GM12872 (cell line): ENCODE measurements at regions not wholly inside any gene's neighbourhood (a gene's known extent, or its start where the extent isn't known, plus 50 kb on each side); places are given as distances from the start of the nearest gene placed in this dataset.

ENCODE experiments used
- TF ChIP-seq, protein P1 (sequence below): IDR thresholded peaks from 3 replicates; pipeline ENCODE4 v1.5.1; 2011; ENCODE audit warnings: low read depth, mild to moderate bottlenecking, low read length, moderate library complexity; ENCODE audit not compliant: insufficient read depth

DNA sequence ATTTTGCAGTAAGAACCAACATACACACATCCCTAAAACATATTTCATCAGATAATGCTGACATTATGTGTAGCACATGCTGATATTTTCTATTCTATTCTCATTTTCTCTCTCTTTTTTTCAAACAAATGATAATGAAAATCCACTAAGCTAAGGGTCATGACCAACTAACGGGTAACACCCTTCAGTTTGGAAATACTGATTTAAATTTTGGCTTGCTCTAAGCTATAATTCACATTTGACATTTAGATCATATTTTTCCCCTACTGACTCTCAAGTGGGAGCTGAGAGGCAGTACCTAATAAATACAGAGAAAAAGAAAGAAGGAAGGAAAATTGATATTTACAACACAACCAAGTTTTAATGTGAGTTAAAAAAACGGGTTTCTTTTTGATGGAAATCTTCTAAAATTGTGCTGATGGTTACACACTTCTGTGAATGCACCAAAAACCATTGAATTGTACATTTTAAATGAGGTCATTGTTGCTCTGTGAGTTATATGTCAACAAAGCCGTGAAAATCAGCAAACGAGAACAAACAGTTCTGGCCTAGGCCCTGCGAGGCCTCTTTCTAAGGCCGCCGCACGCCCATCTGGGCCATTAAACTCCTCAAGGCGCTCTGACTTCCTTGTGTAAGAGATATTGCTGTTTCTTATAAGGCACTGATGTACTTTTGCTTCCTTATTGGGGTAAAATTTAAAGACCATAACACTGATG, 124.2 kb downstream of the GALR1 start:
- TF ChIP-seq, protein P1, sequence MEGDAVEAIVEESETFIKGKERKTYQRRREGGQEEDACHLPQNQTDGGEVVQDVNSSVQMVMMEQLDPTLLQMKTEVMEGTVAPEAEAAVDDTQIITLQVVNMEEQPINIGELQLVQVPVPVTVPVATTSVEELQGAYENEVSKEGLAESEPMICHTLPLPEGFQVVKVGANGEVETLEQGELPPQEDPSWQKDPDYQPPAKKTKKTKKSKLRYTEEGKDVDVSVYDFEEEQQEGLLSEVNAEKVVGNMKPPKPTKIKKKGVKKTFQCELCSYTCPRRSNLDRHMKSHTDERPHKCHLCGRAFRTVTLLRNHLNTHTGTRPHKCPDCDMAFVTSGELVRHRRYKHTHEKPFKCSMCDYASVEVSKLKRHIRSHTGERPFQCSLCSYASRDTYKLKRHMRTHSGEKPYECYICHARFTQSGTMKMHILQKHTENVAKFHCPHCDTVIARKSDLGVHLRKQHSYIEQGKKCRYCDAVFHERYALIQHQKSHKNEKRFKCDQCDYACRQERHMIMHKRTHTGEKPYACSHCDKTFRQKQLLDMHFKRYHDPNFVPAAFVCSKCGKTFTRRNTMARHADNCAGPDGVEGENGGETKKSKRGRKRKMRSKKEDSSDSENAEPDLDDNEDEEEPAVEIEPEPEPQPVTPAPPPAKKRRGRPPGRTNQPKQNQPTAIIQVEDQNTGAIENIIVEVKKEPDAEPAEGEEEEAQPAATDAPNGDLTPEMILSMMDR, result no peak

DNA sequence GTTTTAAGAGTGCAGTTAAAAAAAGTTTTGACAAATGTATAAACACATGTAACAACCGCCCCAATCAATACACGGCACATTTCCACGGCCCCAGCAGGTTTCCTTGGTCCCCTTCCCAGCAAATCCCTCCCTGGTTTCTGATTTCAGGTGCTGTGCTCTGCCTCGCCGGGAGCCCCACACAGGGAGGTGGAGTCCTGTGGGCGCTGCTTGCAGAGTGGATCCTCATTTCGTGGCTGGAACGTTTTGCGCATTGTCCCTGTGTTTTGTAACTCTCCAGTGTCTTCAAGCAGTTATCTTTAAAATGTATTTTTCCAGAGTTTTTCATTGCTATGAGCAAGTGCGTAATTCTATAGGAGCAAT, 124.8 kb downstream of the GALR1 start:
- TF ChIP-seq, protein P1, result no peak

DNA sequence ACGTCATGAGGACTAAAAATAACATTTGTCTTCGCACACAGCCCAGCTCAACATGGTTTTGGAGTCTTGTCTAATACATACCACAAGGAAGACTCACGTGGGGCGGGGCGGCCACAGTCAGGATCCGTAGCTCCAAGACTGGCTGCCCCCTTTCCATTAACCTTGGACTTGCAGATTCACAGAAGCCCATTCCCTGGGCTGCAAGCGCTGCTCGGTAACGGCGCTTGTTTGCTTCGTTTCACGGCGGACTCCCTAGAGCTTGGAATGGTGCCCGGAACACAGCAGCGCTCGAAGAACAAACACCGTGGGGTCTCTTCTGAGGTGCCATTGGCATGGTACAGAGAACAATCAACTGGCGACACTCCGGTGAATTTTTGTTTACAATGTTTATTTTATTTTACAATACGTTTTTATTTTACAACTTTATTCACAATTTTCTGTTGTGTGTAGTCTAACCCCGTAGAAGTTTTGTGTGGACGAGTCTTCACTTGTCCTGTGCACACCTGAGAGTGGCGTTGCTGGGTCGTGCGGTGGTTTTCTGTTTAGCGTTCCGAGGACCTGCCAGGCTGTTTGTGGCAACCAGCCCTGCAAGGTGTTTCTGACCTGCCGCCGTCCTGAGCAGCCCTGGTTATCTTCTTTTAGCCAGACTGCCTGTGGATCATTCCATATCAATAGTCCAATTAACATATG, 126.5 kb downstream of the GALR1 start:
- TF ChIP-seq, protein P1, result no peak

DNA sequence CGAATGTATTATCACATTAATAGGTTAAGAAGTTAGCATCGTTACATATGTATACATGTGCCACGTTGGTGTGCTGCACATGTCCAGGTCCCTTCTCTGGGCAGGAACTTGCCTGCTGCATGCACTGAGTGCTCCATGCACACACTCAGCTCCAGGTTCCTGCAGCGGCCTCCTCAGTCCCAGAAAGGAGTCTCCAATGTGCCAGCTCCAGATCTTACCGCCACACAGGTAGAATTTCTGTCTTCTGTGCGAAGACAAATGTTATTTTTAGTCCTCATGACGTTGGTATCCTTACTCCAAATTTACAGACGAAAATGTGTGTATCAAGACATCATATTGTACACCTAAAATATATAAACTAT, 127.1 kb downstream of the GALR1 start:
- TF ChIP-seq, protein P1, result no peak

DNA sequence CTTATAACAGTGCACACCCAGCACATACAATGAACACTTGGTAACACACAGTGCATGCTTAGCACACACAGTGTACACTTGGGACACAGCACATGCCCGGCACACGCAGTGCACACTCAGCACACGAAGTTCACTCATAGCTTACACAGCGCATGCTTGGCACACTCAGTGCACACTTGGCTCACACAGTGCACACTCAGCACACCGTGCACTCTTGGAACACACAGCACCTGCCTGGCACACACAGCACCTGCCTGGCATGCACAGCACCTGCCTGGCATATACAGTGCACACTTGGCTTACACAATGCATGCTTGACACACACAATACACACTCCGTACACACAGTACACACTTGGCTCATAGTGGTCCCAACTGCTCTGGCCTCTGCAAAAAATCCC, 128.2 kb downstream of the GALR1 start:
- TF ChIP-seq, protein P1, result no peak

DNA sequence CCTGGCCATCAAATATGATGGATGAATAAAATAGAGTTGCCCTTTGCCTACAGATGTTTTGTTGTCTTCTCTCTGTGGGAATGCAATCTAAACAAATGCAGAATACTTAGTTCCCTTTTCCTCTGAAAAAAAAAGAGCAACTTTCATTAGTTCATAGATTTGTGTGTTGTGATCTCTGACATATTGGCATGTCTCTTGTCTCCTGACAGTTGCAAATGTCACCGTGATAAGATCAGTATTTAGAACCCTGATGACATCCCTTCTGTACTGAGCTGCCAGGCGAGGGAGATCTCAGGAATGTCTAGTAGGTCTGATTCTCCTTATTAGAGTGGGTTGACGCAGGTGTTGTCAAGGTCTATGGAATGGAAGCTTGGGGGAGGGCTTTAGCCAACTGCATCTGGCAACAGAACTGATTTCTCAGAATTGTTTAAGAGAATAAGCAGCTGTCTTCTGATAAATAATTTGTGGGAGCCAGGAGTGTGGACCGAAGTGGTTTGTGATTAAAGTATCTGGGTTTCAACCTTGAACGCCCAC, 130.4 kb downstream of the GALR1 start:
- TF ChIP-seq, protein P1, result no peak

DNA sequence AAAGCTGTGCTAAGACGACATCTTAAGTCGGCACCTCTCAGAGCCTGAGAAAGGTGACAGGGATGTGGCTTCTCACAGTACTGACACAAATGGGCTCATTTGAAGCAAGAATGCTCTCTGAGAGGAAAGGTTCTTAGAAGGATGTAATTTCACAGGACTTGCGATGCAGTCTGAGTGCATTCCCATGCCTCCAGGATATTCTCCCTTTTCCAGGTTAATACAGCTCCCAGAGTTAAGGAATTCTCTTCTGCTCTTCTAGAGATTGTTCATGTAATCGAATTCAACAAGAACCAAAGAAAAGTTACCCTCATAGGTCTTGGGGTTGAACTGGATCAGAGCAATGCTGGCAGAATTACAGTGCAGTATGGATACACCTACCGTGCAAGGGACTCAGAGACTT, 131.0 kb downstream of the GALR1 start:
- TF ChIP-seq, protein P1, result no peak
